Neural crest cell (in vitro differentiated cells): ENCODE measurements at regions not wholly inside any gene's neighbourhood (a gene's known extent, or its start where the extent isn't known, plus 50 kb on each side); places are given as distances from the start of the nearest gene placed in this dataset.

Source experiments
- DNase-seq: peaks from one replicate; pipeline ENCODE4 v3.0.0; 2021; ENCODE audit warnings: low read depth, mixed read lengths, low spot score
- H3K27ac Mint-ChIP-seq: one replicate; pipeline ENCODE4 v1.8.0; 2021; ENCODE audit warnings: mild to moderate bottlenecking, mixed read lengths; ENCODE audit not compliant: unreplicated experiment
- H3K27me3 Mint-ChIP-seq: 2 replicates; pipeline ENCODE4 v1.8.0; 2021; ENCODE audit warnings: low read depth, mild to moderate bottlenecking, mixed read lengths
- H3K36me3 Mint-ChIP-seq: 2 replicates; pipeline ENCODE4 v1.8.0; 2021; ENCODE audit warnings: low read depth, mild to moderate bottlenecking, mixed read lengths
- H3K4me1 Mint-ChIP-seq: 2 replicates; pipeline ENCODE4 v1.8.0; 2021; ENCODE audit warnings: mixed read lengths
- H3K4me3 Mint-ChIP-seq: one replicate; pipeline ENCODE4 v1.8.0; 2021; ENCODE audit warnings: mild to moderate bottlenecking, mixed read lengths
- H3K9me3 Mint-ChIP-seq: 2 replicates; pipeline ENCODE4 v1.8.0; 2021; ENCODE audit warnings: mixed read lengths
- CTCF ChIP-seq: fragments of 200-600 bp; sonication (generic); conservative IDR thresholded peaks from 2 replicates; pipeline ENCODE4 v1.5.0; 2021; ENCODE audit warnings: antibody characterized with exemption, mild to moderate bottlenecking

GRCh38 chr15:38002883-38003477 is 68.5 kb downstream of the TMCO5A start:
- Mint-ChIP-seq H3K27me3 (no peaks in the 10 kb centered on the region), H3K4me3 (no peak overlapping the region), H3K27ac (no peak overlapping the region), H3K4me1 (peaks cover 8% of the 10 kb centered on the region), H3K9me3 (peaks cover 9% of the 10 kb centered on the region), H3K36me3 (peaks cover 11% of the 10 kb centered on the region)
- DNase-seq, result peak; percentile 18
- peak; percentile 70 for TF ChIP-seq CTCF

GRCh38 chr15:38004218-38004861 is 69.9 kb downstream of the TMCO5A start:
- peaks cover 6% of the 10 kb centered on the region for H3K9me3 Mint-ChIP-seq
- no peak overlapping the region for H3K4me3 Mint-ChIP-seq
- TF ChIP-seq CTCF, result no peak
- peaks cover 13% of the 10 kb centered on the region for H3K4me1 Mint-ChIP-seq
- no peak for DNase-seq
- H3K36me3 Mint-ChIP-seq, result peaks cover 8% of the 10 kb centered on the region
- no peaks in the 10 kb centered on the region for H3K27me3 Mint-ChIP-seq
- H3K27ac Mint-ChIP-seq, result peak overlapping the region; percentile 20

GRCh38 chr15:38005953-38006808 is 71.7 kb downstream of the TMCO5A start:
- no peak for TF ChIP-seq CTCF
- Mint-ChIP-seq H3K4me1 (peaks cover 15% of the 10 kb centered on the region), H3K9me3 (peaks cover 2% of the 10 kb centered on the region), H3K27ac (peak overlapping the region; percentile 0), H3K4me3 (no peak overlapping the region), H3K36me3 (peaks cover 7% of the 10 kb centered on the region), H3K27me3 (no peaks in the 10 kb centered on the region)
- DNase-seq, result no peak

- no peak for DNase-seq
- H3K9me3 Mint-ChIP-seq, result no peaks in the 10 kb centered on the region
- H3K36me3 Mint-ChIP-seq, result no peaks in the 10 kb centered on the region
- TF ChIP-seq CTCF, result no peak
- H3K4me1 Mint-ChIP-seq, result peaks cover 15% of the 10 kb centered on the region
- no peaks in the 10 kb centered on the region for H3K27me3 Mint-ChIP-seq
- H3K4me3 Mint-ChIP-seq, result no peak overlapping the region
- H3K27ac Mint-ChIP-seq, result no peak overlapping the region
Measured at GRCh38 chr15:38010395-38010794, 76.0 kb downstream of the TMCO5A start.

GRCh38 chr15:38012894-38013293 is 78.5 kb downstream of the TMCO5A start:
- no peaks in the 10 kb centered on the region for H3K36me3 Mint-ChIP-seq
- TF ChIP-seq CTCF, result no peak
- peaks cover 7% of the 10 kb centered on the region for H3K4me1 Mint-ChIP-seq
- DNase-seq, result no peak
- no peak overlapping the region for H3K27ac Mint-ChIP-seq
- no peaks in the 10 kb centered on the region for H3K9me3 Mint-ChIP-seq
- H3K27me3 Mint-ChIP-seq, result no peaks in the 10 kb centered on the region
- no peak overlapping the region for H3K4me3 Mint-ChIP-seq
